Upper lobe of left lung (tissue), 6 donors: ENCODE measurements at regions not wholly inside any gene's neighbourhood (a gene's known extent, or its start where the extent isn't known, plus 50 kb on each side); places are given as distances from the start of the nearest gene placed in this dataset.
A peak's percentile ranks its signal among the peaks of the same experiment; 100 is the strongest.

Experiments used
- ATAC-seq, 2 donors: fragments of 200-7000 bp; cut with Tn5 transposase; one replicate each; pipeline ENCODE4 v1.9.1; 2022; ENCODE audit warnings: mild to moderate bottlenecking in 2 of 2, moderate library complexity in 2 of 2; ENCODE audit not compliant: low FRiP score in 2 of 2
- DNase-seq, 2 donors: peaks; one replicate each; pipeline ENCODE4 v3.0.0-alpha.2; 2019 to 2020
- H3K27ac ChIP-seq, 4 donors: fragments of 200-600 bp; sonication (generic); one replicate each; pipeline ENCODE4 v1.5.1; 2016 to 2019
- H3K27me3 ChIP-seq, 4 donors: fragments of 200-600 bp; sonication (generic); one replicate each; pipeline ENCODE4 v1.5.1; 2017 to 2019
- H3K36me3 ChIP-seq, 4 donors: fragments of 200-600 bp; sonication (generic); one replicate each; pipeline ENCODE4 v1.5.1; 2016 to 2019
- H3K4me1 ChIP-seq, 4 donors: fragments of 200-600 bp; sonication (generic); one replicate each; pipeline ENCODE4 v1.5.1; 2018 to 2019
- H3K4me3 ChIP-seq, 4 donors: fragments of 200-600 bp; sonication (generic); one replicate each; pipeline ENCODE4 v1.5.1; 2017 to 2019; ENCODE audit warnings: mild to moderate bottlenecking in 2 of 4, moderate library complexity in 1 of 4
- H3K9me3 ChIP-seq, 4 donors: fragments of 200-600 bp; sonication (generic); one replicate each; pipeline ENCODE4 v1.5.1; 2018 to 2019
- EP300 ChIP-seq, 4 donors: sonication (generic); formaldehyde crosslinking; IDR thresholded peaks; one replicate each; pipeline ENCODE4 v1.5.1; 2017; ENCODE audit warnings: antibody characterized with exemption in 4 of 4, control low read depth in 2 of 4
- POLR2A ChIP-seq, 4 donors: fragments of 450-650 bp; IDR thresholded peaks; one replicate each; pipeline ENCODE4 v1.5.1; 2016 to 2017; ENCODE audit warnings: antibody characterized with exemption in 4 of 4, mild to moderate bottlenecking in 2 of 4
- POLR2AphosphoS5 ChIP-seq, 2 donors: sonication (generic); formaldehyde crosslinking; IDR thresholded peaks; one replicate each; pipeline ENCODE4 v1.5.1; 2017; ENCODE audit warnings: antibody characterized with exemption in 2 of 2
- WGBS, 2 donors: methylation state at CpG; one replicate each; pipeline ENCODE4 v1.1.5; 2017 to 2018; 5-methylcytosine and 5-hydroxymethylcytosine counted together
- TF ChIP-seq, protein P1 (sequence below), 6 experiments: fragments of 450-650 bp in 4 of 6; fragments of 200-600 bp in 2 of 6; sonication (generic) in 2 of 6; IDR thresholded peaks; one replicate each; pipeline ENCODE4 v1.5.1; 2016 to 2019; ENCODE audit warnings: antibody characterized with exemption in 6 of 6
- donor health status: DM: no; HTN: no; CAD: no; lungs with moderate emphysema.
- donor health status: DM: no; HTN: yes; CAD: no; lungs with severe emphysema.

DNA sequence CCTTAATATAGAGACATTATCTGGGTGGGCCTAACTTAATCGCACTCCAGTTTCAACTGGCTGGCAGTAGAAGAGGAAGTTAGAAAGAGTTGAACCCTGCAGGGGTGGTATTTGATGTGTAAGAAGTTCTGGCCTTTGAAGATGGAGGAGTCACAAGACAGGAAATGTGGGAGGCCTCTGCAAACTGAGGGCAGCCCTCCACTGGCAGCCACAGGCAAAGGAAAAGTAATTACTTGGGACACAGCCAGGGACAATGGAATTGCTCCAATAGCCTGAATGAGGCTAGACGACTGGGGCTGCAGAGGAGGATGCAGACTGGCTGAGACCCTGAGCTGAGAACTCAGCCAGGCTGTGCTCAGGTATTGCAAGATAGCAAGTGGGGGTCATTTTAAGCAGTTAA is 703.3 kb upstream of the ARGLU1 start:
- DNase-seq (no peak), ATAC-seq (no peak)
- 34 to 44% methylated on average over 2 of the region's 2 CpGs for WGBS, 2 donors
- TF ChIP-seq POLR2AphosphoS5 (IDR thresholded peaks at IDR 0.05) (no peak), POLR2A (IDR thresholded peaks at IDR 0.05) (no peak), EP300 (IDR thresholded peaks at IDR 0.05) (no peak)
- TF ChIP-seq, protein P1, sequence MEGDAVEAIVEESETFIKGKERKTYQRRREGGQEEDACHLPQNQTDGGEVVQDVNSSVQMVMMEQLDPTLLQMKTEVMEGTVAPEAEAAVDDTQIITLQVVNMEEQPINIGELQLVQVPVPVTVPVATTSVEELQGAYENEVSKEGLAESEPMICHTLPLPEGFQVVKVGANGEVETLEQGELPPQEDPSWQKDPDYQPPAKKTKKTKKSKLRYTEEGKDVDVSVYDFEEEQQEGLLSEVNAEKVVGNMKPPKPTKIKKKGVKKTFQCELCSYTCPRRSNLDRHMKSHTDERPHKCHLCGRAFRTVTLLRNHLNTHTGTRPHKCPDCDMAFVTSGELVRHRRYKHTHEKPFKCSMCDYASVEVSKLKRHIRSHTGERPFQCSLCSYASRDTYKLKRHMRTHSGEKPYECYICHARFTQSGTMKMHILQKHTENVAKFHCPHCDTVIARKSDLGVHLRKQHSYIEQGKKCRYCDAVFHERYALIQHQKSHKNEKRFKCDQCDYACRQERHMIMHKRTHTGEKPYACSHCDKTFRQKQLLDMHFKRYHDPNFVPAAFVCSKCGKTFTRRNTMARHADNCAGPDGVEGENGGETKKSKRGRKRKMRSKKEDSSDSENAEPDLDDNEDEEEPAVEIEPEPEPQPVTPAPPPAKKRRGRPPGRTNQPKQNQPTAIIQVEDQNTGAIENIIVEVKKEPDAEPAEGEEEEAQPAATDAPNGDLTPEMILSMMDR (IDR thresholded peaks at IDR 0.05): no peak
- Histone ChIP-seq H3K4me3 (no peak overlapping the region), H3K36me3 (no peaks in the 10 kb centered on the region), H3K9me3 (no peaks in the 10 kb centered on the region), H3K27me3 (no peaks in the 10 kb centered on the region), H3K27ac (no peak overlapping the region), H3K4me1 (no peaks in the 10 kb centered on the region)

DNA sequence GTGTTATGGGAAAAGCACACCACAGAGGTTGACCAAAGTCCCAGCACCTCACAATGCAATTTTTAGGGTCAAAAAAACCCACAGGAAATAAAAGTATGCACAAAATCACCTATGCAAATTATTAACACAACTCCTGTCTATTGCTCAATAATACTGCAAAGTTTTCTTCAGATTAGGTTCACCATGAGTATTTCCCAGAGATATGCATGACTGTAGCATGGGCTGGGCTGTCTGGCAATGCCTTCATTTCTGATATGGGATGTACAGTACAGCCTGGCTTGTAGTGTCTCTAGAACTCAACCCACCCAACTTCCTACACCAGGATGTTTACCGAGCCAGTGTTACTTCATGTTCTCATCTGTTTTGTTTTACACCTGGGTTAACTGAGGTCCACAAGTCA is 698.7 kb upstream of the ARGLU1 start:
- ATAC-seq (no peak), DNase-seq (no peak)
- Histone ChIP-seq H3K4me1 (no peaks in the 10 kb centered on the region), H3K9me3 (no peaks in the 10 kb centered on the region), H3K36me3 (no peaks in the 10 kb centered on the region), H3K27me3 (no peaks in the 10 kb centered on the region), H3K4me3 (no peak overlapping the region), H3K27ac (no peak overlapping the region)
- TF ChIP-seq POLR2A (IDR thresholded peaks at IDR 0.05) (no peak), POLR2AphosphoS5 (IDR thresholded peaks at IDR 0.05) (no peak), EP300 (IDR thresholded peaks at IDR 0.05) (no peak)
- TF ChIP-seq, protein P1 (IDR thresholded peaks at IDR 0.05): no peak
- WGBS, 2 donors: 67 to 80% methylated on average over 1 of the region's 1 CpG

DNA sequence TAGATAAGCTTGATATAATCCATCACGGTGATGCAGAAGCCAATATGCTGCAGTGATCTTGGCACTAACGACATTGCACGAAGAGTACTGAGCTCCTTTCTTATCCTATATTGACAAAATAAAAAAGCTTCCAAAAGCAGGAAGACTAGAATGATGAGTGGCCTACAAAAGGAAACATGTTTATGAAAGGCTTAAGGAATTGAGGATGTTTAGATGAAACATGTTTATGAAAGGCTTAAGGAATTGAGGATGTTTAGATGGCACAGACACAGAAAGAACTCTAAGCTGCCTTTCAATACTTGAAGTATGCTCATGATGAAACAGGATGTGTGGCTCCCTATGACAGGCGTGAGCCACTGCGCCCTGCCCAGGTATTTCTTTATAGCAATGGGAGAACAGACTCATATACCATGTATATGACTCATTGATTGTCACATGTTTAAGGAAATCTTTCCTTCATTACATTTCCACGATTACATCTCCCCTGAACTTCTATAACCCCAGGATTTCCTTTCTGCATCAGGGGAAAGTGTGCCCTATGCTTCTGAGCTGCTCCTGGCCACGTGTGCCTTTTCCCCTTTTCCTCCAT is 690.8 kb upstream of the ARGLU1 start:
- Histone ChIP-seq H3K27ac (no peak overlapping the region), H3K36me3 (no peaks in the 10 kb centered on the region), H3K4me1 (peaks cover 0 to 5% (median 1%) of the 10 kb centered on the region in 4 donors), H3K4me3 (no peak overlapping the region), H3K27me3 (no peaks in the 10 kb centered on the region), H3K9me3 (no peaks in the 10 kb centered on the region)
- TF ChIP-seq POLR2A (IDR thresholded peaks at IDR 0.05): no peak
- TF ChIP-seq, protein P1 (IDR thresholded peaks at IDR 0.05): no peak
- no peak for TF ChIP-seq POLR2AphosphoS5 (IDR thresholded peaks at IDR 0.05)
- TF ChIP-seq EP300 (IDR thresholded peaks at IDR 0.05): no peak
- DNase-seq (no peak), ATAC-seq (no peak)
- 58 to 60% methylated on average over 7 of the region's 7 CpGs for WGBS, 2 donors

DNA sequence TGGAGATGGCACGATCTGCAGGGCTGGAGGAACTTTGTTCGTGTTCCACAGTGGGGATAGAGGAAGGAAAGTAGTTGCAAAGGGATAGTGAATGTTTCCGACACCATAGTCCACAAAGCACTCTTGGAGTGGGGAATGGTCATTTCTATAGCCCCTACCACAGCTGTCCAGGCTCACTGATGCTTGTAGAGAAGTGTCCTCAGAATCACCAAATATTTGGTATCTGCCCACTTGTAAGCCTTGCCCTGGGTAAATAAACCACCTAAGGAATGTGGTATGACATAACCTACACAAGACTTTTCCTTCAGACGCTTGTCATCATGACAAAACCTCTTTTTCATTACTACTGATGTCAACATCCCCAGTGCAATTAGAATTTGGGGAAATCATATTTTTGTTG is 686.5 kb upstream of the ARGLU1 start:
- no peak overlapping the region for H3K27ac ChIP-seq
- H3K4me3 ChIP-seq: no peak overlapping the region
- no peaks in the 10 kb centered on the region for H3K36me3 ChIP-seq
- H3K9me3 ChIP-seq: no peaks in the 10 kb centered on the region
- 84 to 87% methylated on average over 4 of the region's 4 CpGs for WGBS, 2 donors
- DNase-seq: no peak
- no peaks in the 10 kb centered on the region for H3K27me3 ChIP-seq
- peak in 1 of 2 donors; percentile 58 for ATAC-seq
- H3K4me1 ChIP-seq: peaks cover 0 to 5% (median 1%) of the 10 kb centered on the region in 4 donors
- TF ChIP-seq POLR2AphosphoS5 (IDR thresholded peaks at IDR 0.05): no peak
- TF ChIP-seq EP300 (IDR thresholded peaks at IDR 0.05): no peak
- TF ChIP-seq, protein P1 (IDR thresholded peaks at IDR 0.05): no peak
- no peak for TF ChIP-seq POLR2A (IDR thresholded peaks at IDR 0.05)

DNA sequence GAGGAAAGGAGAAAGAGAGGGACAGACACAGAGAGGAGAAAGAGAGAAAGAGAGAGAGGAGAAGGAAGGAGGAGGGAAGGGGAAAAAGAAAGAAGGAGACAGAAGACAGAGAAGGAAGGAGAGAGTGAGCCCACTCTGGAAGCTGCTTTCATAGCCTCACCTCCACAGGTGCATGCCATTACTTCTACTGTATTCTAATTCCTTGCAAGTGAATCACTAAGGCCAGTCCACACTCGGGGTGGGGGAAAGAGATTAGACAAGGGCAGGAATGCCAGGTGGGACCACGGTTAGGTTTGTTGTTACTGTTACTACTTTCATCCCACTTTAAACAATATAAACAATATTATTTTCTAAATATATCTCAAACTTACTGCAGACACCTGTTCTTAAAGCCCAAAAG is 684.5 kb upstream of the ARGLU1 start:
- Histone ChIP-seq H3K27me3 (no peaks in the 10 kb centered on the region), H3K27ac (no peak overlapping the region), H3K4me1 (no peaks in the 10 kb centered on the region), H3K36me3 (no peaks in the 10 kb centered on the region), H3K4me3 (no peak overlapping the region), H3K9me3 (no peaks in the 10 kb centered on the region)
- ATAC-seq (no peak), DNase-seq (no peak)
- no peak for TF ChIP-seq POLR2A (IDR thresholded peaks at IDR 0.05)
- no peak for TF ChIP-seq POLR2AphosphoS5 (IDR thresholded peaks at IDR 0.05)
- no peak for TF ChIP-seq EP300 (IDR thresholded peaks at IDR 0.05)
- TF ChIP-seq, protein P1 (IDR thresholded peaks at IDR 0.05): no peak
- WGBS, 2 donors: 59 to 78% methylated on average over 2 of the region's 2 CpGs
